Liver (tissue), 8 donors: ENCODE measurements at regions not wholly inside any gene's neighbourhood (a gene's known extent, or its start where the extent isn't known, plus 50 kb on each side); places are given as distances from the start of the nearest gene placed in this dataset.

Experiments
- DNase-seq: peaks from one replicate; pipeline ENCODE4 v3.0.0-alpha.2; 2017; ENCODE audit warnings: low spot score
- H3K27ac ChIP-seq, 2 donors: one replicate each; pipeline ENCODE4 v1.7.0; 2013; ENCODE audit warnings: inconsistent platforms in 2 of 2, low read length in 2 of 2, control low read depth in 1 of 2, low read depth in 1 of 2, mild to moderate bottlenecking in 1 of 2
- H3K27me3 ChIP-seq, 4 donors: one replicate each; pipeline versions ENCODE4 v1.6.1 to v1.7.0; 2013; ENCODE audit warnings: low read length in 3 of 4, inconsistent platforms in 1 of 4, mild to moderate bottlenecking in 1 of 4, moderate library complexity in 1 of 4; ENCODE audit not compliant: control insufficient read depth in 4 of 4, insufficient read depth in 4 of 4
- H3K36me3 ChIP-seq, 4 donors: one replicate each; pipeline versions ENCODE4 v1.6.1 to v1.7.0; 2013; ENCODE audit warnings: low read length in 3 of 4, mild to moderate bottlenecking in 3 of 4, low read depth in 1 of 4, moderate library complexity in 1 of 4; ENCODE audit not compliant: control insufficient read depth in 4 of 4, insufficient read depth in 3 of 4
- H3K4me1 ChIP-seq, 4 donors: one replicate each; pipeline versions ENCODE4 v1.6.1 to v1.7.0; 2013; ENCODE audit warnings: low read length in 3 of 4, mild to moderate bottlenecking in 3 of 4, moderate library complexity in 1 of 4; ENCODE audit not compliant: control insufficient read depth in 4 of 4, insufficient read depth in 4 of 4
- H3K4me3 ChIP-seq, 3 donors: one replicate each; pipeline versions ENCODE4 v1.6.1 to v1.7.0; 2013; ENCODE audit warnings: low read length in 3 of 3, control low read depth in 1 of 3, low read depth in 1 of 3, mild to moderate bottlenecking in 1 of 3
- H3K9ac ChIP-seq, 2 donors: one replicate each; pipeline ENCODE4 v1.7.0; 2013; ENCODE audit warnings: low read length in 2 of 2, mild to moderate bottlenecking in 2 of 2, moderate library complexity in 2 of 2, control low read depth in 1 of 2, low read depth in 1 of 2
- H3K9me3 ChIP-seq, 4 donors: one replicate each; pipeline versions ENCODE4 v1.6.1 to v1.7.0; 2013; ENCODE audit warnings: low read length in 3 of 4; ENCODE audit not compliant: control insufficient read depth in 4 of 4
- EGR1 ChIP-seq, 2 donors: IDR thresholded peaks; 2 replicates each; pipeline ENCODE4 v1.6.1; 2016 to 2018; ENCODE audit warnings: antibody characterized with exemption in 2 of 2, low read depth in 2 of 2
- FOXA1 ChIP-seq: IDR thresholded peaks from 2 replicates; pipeline ENCODE4 v1.6.1; 2016; ENCODE audit warnings: antibody characterized with exemption
- FOXA2 ChIP-seq: IDR thresholded peaks from 2 replicates; pipeline ENCODE4 v1.6.1; 2016; ENCODE audit warnings: antibody characterized with exemption
- GABPA ChIP-seq, 2 donors: IDR thresholded peaks in 1 of 2; conservative IDR thresholded peaks in 1 of 2; 2 replicates each; pipeline ENCODE4 v1.6.1; 2016; ENCODE audit warnings: antibody characterized with exemption in 2 of 2, mild to moderate bottlenecking in 1 of 2, moderate library complexity in 1 of 2
- HNF4A ChIP-seq, 2 donors: conservative IDR thresholded peaks; 2 replicates each; pipeline ENCODE4 v1.6.1; 2016; ENCODE audit warnings: antibody characterized with exemption in 2 of 2, mild to moderate bottlenecking in 2 of 2
- HNF4G ChIP-seq: IDR thresholded peaks from 2 replicates; pipeline ENCODE4 v1.6.1; 2016; ENCODE audit warnings: antibody characterized with exemption
- NR2F2 ChIP-seq: IDR thresholded peaks from 2 replicates; pipeline ENCODE4 v1.6.1; 2016; ENCODE audit warnings: antibody characterized with exemption
- RAD21 ChIP-seq, 2 donors: IDR thresholded peaks; 2 replicates each; pipeline ENCODE4 v1.6.1; 2016; ENCODE audit warnings: antibody characterized with exemption in 2 of 2, mild to moderate bottlenecking in 2 of 2
- RXRA ChIP-seq, 2 donors: IDR thresholded peaks; 2 replicates each; pipeline ENCODE4 v1.6.1; 2017 to 2018; ENCODE audit warnings: antibody characterized with exemption in 2 of 2, mild to moderate bottlenecking in 1 of 2
- SP1 ChIP-seq: IDR thresholded peaks from 2 replicates; pipeline ENCODE4 v1.6.1; 2018; ENCODE audit warnings: antibody characterized with exemption, mild to moderate bottlenecking
- YY1 ChIP-seq: IDR thresholded peaks from 2 replicates; pipeline ENCODE4 v1.6.1; 2016; ENCODE audit warnings: antibody characterized with exemption, mild to moderate bottlenecking
- WGBS: extraction: QIAGEN DNeasy Blood & Tissue Kit; methylation state at CpG from one replicate; pipeline ENCODE4 v1.1.7; 2013; 5-methylcytosine and 5-hydroxymethylcytosine counted together
- TF ChIP-seq, protein P1 (sequence below): IDR thresholded peaks from 2 replicates; pipeline ENCODE4 v1.6.1; 2016; ENCODE audit warnings: antibody characterized with exemption, mild to moderate bottlenecking
- TF ChIP-seq, protein P2 (sequence below): IDR thresholded peaks from 2 replicates; pipeline ENCODE4 v1.6.1; 2016; ENCODE audit warnings: antibody characterized with exemption
- TF ChIP-seq, protein P3 (sequence below): IDR thresholded peaks from 2 replicates; pipeline ENCODE4 v1.6.1; 2016; ENCODE audit warnings: antibody characterized with exemption
- TF ChIP-seq, protein P4 (sequence below): fragments of 150-350 bp; IDR thresholded peaks from 2 replicates; pipeline ENCODE4 v1.5.1; 2017; ENCODE audit warnings: improper control_type of control experiment, low read depth, low read length; ENCODE audit not compliant: missing input control
- donor health status: healthy.
- donor health status: healthy.
- donor health status: healthy.
- donor health status: healthy.
- donor health status: healthy.

DNA sequence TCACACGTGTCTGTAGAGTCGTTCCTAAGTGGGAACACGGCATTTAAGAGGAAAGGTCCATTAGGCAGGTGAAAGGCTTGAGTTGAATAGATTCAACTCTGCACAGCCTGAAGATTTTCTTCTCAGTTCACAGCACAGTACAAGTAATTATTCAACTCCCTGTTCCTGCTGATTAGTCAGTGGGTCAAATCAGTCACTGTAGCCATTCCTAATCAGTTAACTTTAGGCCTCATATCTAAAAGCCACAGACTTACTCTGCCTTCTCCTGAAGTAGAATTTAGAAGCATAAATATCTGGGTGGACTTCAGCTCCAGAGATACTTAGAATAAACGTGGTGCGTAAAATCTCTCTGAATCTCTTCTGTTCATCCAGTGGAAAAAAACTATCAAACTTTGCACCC is 872.4 kb downstream of the C6orf118 start:
- 80% methylated on average over 5 of the region's 5 CpGs for WGBS
- no peak overlapping the region for H3K4me3 ChIP-seq
- no peak for DNase-seq
- H3K27ac ChIP-seq: no peak overlapping the region
- H3K4me1 ChIP-seq: no peaks in the 10 kb centered on the region
- peaks cover 0 to 3% (median 0%) of the 10 kb centered on the region in 4 donors for H3K9me3 ChIP-seq
- no peak overlapping the region for H3K9ac ChIP-seq
- peaks cover 0 to 4% (median 2%) of the 10 kb centered on the region in 4 donors for H3K27me3 ChIP-seq
- TF ChIP-seq, protein P1, sequence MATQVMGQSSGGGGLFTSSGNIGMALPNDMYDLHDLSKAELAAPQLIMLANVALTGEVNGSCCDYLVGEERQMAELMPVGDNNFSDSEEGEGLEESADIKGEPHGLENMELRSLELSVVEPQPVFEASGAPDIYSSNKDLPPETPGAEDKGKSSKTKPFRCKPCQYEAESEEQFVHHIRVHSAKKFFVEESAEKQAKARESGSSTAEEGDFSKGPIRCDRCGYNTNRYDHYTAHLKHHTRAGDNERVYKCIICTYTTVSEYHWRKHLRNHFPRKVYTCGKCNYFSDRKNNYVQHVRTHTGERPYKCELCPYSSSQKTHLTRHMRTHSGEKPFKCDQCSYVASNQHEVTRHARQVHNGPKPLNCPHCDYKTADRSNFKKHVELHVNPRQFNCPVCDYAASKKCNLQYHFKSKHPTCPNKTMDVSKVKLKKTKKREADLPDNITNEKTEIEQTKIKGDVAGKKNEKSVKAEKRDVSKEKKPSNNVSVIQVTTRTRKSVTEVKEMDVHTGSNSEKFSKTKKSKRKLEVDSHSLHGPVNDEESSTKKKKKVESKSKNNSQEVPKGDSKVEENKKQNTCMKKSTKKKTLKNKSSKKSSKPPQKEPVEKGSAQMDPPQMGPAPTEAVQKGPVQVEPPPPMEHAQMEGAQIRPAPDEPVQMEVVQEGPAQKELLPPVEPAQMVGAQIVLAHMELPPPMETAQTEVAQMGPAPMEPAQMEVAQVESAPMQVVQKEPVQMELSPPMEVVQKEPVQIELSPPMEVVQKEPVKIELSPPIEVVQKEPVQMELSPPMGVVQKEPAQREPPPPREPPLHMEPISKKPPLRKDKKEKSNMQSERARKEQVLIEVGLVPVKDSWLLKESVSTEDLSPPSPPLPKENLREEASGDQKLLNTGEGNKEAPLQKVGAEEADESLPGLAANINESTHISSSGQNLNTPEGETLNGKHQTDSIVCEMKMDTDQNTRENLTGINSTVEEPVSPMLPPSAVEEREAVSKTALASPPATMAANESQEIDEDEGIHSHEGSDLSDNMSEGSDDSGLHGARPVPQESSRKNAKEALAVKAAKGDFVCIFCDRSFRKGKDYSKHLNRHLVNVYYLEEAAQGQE: no peak
- TF ChIP-seq EGR1 (IDR thresholded peaks at IDR 0.05; ENCODE audit: low read depth in 2 of 2): no peak
- TF ChIP-seq, protein P2, sequence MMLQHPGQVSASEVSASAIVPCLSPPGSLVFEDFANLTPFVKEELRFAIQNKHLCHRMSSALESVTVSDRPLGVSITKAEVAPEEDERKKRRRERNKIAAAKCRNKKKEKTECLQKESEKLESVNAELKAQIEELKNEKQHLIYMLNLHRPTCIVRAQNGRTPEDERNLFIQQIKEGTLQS: no peak
- TF ChIP-seq HNF4A (conservative IDR thresholded peaks at IDR 0.05): no peak
- no peak for TF ChIP-seq GABPA (IDR thresholded peaks at IDR 0.05 in 1 of 2, conservative IDR thresholded peaks at IDR 0.05 in 1 of 2)
- TF ChIP-seq RAD21 (IDR thresholded peaks at IDR 0.05): no peak
- TF ChIP-seq, protein P3, sequence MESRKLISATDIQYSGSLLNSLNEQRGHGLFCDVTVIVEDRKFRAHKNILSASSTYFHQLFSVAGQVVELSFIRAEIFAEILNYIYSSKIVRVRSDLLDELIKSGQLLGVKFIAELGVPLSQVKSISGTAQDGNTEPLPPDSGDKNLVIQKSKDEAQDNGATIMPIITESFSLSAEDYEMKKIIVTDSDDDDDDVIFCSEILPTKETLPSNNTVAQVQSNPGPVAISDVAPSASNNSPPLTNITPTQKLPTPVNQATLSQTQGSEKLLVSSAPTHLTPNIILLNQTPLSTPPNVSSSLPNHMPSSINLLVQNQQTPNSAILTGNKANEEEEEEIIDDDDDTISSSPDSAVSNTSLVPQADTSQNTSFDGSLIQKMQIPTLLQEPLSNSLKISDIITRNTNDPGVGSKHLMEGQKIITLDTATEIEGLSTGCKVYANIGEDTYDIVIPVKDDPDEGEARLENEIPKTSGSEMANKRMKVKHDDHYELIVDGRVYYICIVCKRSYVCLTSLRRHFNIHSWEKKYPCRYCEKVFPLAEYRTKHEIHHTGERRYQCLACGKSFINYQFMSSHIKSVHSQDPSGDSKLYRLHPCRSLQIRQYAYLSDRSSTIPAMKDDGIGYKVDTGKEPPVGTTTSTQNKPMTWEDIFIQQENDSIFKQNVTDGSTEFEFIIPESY: no peak
- TF ChIP-seq HNF4G: no peak
- TF ChIP-seq FOXA1: no peak
- no peak for TF ChIP-seq NR2F2
- TF ChIP-seq YY1: no peak
- no peak for TF ChIP-seq FOXA2
- no peak for TF ChIP-seq SP1
- TF ChIP-seq RXRA (IDR thresholded peaks at IDR 0.05): no peak
- TF ChIP-seq, protein P4, sequence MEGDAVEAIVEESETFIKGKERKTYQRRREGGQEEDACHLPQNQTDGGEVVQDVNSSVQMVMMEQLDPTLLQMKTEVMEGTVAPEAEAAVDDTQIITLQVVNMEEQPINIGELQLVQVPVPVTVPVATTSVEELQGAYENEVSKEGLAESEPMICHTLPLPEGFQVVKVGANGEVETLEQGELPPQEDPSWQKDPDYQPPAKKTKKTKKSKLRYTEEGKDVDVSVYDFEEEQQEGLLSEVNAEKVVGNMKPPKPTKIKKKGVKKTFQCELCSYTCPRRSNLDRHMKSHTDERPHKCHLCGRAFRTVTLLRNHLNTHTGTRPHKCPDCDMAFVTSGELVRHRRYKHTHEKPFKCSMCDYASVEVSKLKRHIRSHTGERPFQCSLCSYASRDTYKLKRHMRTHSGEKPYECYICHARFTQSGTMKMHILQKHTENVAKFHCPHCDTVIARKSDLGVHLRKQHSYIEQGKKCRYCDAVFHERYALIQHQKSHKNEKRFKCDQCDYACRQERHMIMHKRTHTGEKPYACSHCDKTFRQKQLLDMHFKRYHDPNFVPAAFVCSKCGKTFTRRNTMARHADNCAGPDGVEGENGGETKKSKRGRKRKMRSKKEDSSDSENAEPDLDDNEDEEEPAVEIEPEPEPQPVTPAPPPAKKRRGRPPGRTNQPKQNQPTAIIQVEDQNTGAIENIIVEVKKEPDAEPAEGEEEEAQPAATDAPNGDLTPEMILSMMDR: no peak
- no peaks in the 10 kb centered on the region for H3K36me3 ChIP-seq

- no peak overlapping the region for H3K4me3 ChIP-seq
- TF ChIP-seq RAD21 (IDR thresholded peaks at IDR 0.05): no peak
- TF ChIP-seq YY1: no peak
- H3K9ac ChIP-seq: no peak overlapping the region
- H3K9me3 ChIP-seq: no peaks in the 10 kb centered on the region
- H3K27ac ChIP-seq: no peak overlapping the region
- H3K36me3 ChIP-seq: no peaks in the 10 kb centered on the region
- H3K27me3 ChIP-seq: no peaks in the 10 kb centered on the region
- no peaks in the 10 kb centered on the region for H3K4me1 ChIP-seq
- no peak for DNase-seq
- WGBS: 65% methylated on average over 2 of the region's 2 CpGs
Measured at GRCh38 chr6:164427728-164428402, 881.5 kb downstream of the C6orf118 start.
